Heart right ventricle (tissue), 16 donors: ENCODE measurements at regions not wholly inside any gene's neighbourhood (a gene's known extent, or its start where the extent isn't known, plus 50 kb on each side); places are given as distances from the start of the nearest gene placed in this dataset.

Experiments
- ATAC-seq, 8 donors: fragments of 200-7000 bp; cut with Tn5 transposase; one replicate each; pipeline ENCODE4 v1.9.1; 2020; ENCODE audit warnings: mild to moderate bottlenecking in 8 of 8, moderate library complexity in 8 of 8, moderate number of reproducible peaks in 1 of 8
- DNase-seq, 2 donors: peaks; one replicate each; pipeline ENCODE4 v3.0.0-alpha.2; 2020
- H3K27ac ChIP-seq, 10 donors: fragments of 200-600 bp; sonication (generic) in 2 of 10; one replicate each; pipeline versions ENCODE4 v1.5.0 to v1.8.0; 2020 to 2022; ENCODE audit warnings: mild to moderate bottlenecking in 3 of 10
- H3K27me3 ChIP-seq, 7 donors: fragments of 200-600 bp; one replicate each; pipeline ENCODE4 v1.8.0; 2021 to 2022; ENCODE audit warnings: mild to moderate bottlenecking in 2 of 7
- H3K36me3 ChIP-seq, 9 donors: fragments of 200-600 bp; sonication (generic) in 1 of 9; one replicate each; pipeline versions ENCODE4 v1.5.0 to v1.8.0; 2020 to 2022; ENCODE audit warnings: mild to moderate bottlenecking in 2 of 9
- H3K4me1 ChIP-seq, 9 donors: fragments of 200-600 bp; sonication (generic) in 1 of 9; one replicate each; pipeline versions ENCODE4 v1.5.0 to v1.8.0; 2020 to 2022; ENCODE audit warnings: mild to moderate bottlenecking in 4 of 9
- H3K4me3 ChIP-seq, 10 donors: fragments of 200-600 bp; sonication (generic) in 2 of 10; one replicate each; pipeline versions ENCODE4 v1.5.0 to v1.8.0; 2020 to 2022; ENCODE audit warnings: mild to moderate bottlenecking in 7 of 10, moderate library complexity in 2 of 10
- H3K9me3 ChIP-seq, 11 donors: fragments of 200-600 bp in 10 of 11; sonication (generic) in 2 of 11; one replicate each; pipeline versions ENCODE4 v1.5.0 to v1.8.0; 2013 to 2022; ENCODE audit warnings: mild to moderate bottlenecking in 2 of 11, control low read depth in 1 of 11, moderate library complexity in 1 of 11
- WGBS, 2 donors: extraction: QIAGEN DNeasy Blood & Tissue Kit; methylation state at CpG; one replicate each; pipeline ENCODE4 v1.1.7; 2013; ENCODE audit warnings: inconsistent platforms in 1 of 2; 5-methylcytosine and 5-hydroxymethylcytosine counted together
- intact Hi-C, 10 donors: fragments of 100-400 bp; cut with DNase I; formaldehyde crosslinking; loops; one replicate each; pipeline versions ENCODE4 v1.11.1 to v1.14.2; 2022
- TF ChIP-seq, protein P1 (sequence below), 9 donors: fragments of 200-600 bp; sonication (generic) in 2 of 9; IDR thresholded peaks; one replicate each; pipeline versions ENCODE4 v1.5.0 to v1.8.0; 2021 to 2022; ENCODE audit warnings: antibody characterized with exemption in 9 of 9, mild to moderate bottlenecking in 5 of 9, moderate library complexity in 1 of 9
- donor health status: Arrhythmogenic right ventricular cardiomyopathy.
- donor health status: ischemic (EF 13 %, LVEDD 7.1; RV severe dilation, severe dysfunction).
- donor health status: healthy with polysubstance abuse.
- donor health status: DM: no; HTN: yes; CAD: no.
- donor health status: DM: no; HTN: no; CAD: no.
- donor health status: ischemic (EF 25% LVEDD 6.9; RV normal size, moderate dysfunction).
- donor health status: ischemic (EF 25% LVEDD 5.7; RV mildly dilated, moderate dysfunction).
- donor health status: healthy.
- donor health status: DM: yes; HTN: yes; CAD: no.
- donor health status: Ischemic cardiomyopathy.
- donor health status: ischemic (EF 35%, LVEDD 5.7; RV mildly dilated, moderate dysfunction).
- donor health status: nonischemic (EF 11% LVEDD 7.7; RV severe dilation, severe dysfunction).
- donor health status: DM: yes; HTN: yes; CAD: no.
- donor health status: PGD.
- donor health status: ischemic (EF 29% LVEDD 5.4; RV normal size, mild dysfunction).
- donor health status: nonischemic (EF 23%, LVEDD 6.1; RV moderate dilation, normal function).

DNA sequence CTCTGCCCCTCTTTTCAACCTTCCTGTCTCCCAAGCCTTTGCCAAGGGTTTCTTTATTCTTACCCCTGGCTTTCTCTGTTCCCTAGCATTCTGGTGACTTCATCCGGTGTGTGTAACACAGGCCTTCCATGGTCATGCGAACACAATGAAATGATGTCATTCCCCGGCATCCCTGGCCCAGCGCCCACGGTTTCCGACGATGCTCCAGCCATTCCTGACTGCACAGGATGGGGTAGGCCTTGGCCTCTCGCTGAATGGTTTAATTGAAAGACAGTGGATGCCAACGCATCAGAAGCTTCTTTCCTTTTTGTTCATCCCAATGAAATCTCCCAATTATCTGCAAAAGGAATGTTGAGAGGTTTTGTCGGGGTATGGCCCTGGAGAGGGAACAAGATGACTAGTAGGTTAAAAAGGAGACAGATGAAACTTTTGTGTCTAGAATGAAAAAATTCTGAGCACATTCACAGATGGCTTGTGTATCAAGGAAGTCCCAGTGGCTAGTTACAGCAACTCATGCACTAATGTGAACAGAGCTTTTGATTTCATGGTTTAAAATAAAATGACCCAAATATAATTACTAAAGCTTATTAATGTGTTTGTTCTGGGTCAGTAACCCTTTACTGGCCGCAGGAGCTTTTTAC, 655.0 kb downstream of the QKI start:
- TF ChIP-seq, protein P1, sequence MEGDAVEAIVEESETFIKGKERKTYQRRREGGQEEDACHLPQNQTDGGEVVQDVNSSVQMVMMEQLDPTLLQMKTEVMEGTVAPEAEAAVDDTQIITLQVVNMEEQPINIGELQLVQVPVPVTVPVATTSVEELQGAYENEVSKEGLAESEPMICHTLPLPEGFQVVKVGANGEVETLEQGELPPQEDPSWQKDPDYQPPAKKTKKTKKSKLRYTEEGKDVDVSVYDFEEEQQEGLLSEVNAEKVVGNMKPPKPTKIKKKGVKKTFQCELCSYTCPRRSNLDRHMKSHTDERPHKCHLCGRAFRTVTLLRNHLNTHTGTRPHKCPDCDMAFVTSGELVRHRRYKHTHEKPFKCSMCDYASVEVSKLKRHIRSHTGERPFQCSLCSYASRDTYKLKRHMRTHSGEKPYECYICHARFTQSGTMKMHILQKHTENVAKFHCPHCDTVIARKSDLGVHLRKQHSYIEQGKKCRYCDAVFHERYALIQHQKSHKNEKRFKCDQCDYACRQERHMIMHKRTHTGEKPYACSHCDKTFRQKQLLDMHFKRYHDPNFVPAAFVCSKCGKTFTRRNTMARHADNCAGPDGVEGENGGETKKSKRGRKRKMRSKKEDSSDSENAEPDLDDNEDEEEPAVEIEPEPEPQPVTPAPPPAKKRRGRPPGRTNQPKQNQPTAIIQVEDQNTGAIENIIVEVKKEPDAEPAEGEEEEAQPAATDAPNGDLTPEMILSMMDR (IDR thresholded peaks at IDR 0.05): no peak
- intact Hi-C loops: no loop called here
- Histone ChIP-seq H3K36me3 (no peaks in the 10 kb centered on the region), H3K27me3 (no peaks in the 10 kb centered on the region), H3K4me3 (no peak overlapping the region), H3K4me1 (peaks cover 0 to 19% (median 8%) of the 10 kb centered on the region in 9 donors), H3K9me3 (peaks cover 0 to 9% (median 0%) of the 10 kb centered on the region in 11 donors), H3K27ac (peak overlapping the region in 9 of 10 donors; percentile 23 to 82 (median 74))
- ATAC-seq (peak; percentile 75 to 99 (median 94)), DNase-seq (peak; percentile 75 to 87)
- 42 to 60% methylated on average over 11 of the region's 11 CpGs for WGBS, 2 donors

DNA sequence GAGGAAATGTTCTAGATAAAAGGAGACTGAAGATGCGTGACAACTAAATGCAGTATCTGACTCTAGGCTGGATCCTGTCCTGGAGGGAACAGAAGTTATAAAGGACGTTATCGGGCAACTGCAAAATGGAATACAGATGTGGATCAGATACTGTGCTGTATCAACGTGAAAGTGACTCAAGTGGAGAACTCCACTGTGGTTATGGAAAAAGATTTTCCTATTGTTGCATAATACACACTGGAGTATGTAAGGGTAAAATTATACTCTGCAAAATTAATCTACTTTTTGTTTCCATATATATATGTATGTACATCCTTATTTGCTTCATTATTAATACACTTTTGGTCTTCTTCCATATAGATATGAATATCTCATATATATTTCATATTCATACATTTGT, 654.0 kb downstream of the QKI start:
- 85% methylated on average over 4 of the region's 4 CpGs for WGBS, 2 donors
- ATAC-seq: no peak
- no peak overlapping the region for H3K4me3 ChIP-seq
- TF ChIP-seq, protein P1 (IDR thresholded peaks at IDR 0.05): no peak
- H3K9me3 ChIP-seq: peaks cover 0 to 9% (median 0%) of the 10 kb centered on the region in 11 donors
- DNase-seq: no peak
- intact Hi-C loops: no loop called here
- H3K27ac ChIP-seq: peak overlapping the region in 6 of 10 donors; percentile 70 to 82 (median 80)
- H3K36me3 ChIP-seq: no peaks in the 10 kb centered on the region
- peaks cover 0 to 19% (median 8%) of the 10 kb centered on the region in 9 donors for H3K4me1 ChIP-seq
- H3K27me3 ChIP-seq: no peaks in the 10 kb centered on the region

DNA sequence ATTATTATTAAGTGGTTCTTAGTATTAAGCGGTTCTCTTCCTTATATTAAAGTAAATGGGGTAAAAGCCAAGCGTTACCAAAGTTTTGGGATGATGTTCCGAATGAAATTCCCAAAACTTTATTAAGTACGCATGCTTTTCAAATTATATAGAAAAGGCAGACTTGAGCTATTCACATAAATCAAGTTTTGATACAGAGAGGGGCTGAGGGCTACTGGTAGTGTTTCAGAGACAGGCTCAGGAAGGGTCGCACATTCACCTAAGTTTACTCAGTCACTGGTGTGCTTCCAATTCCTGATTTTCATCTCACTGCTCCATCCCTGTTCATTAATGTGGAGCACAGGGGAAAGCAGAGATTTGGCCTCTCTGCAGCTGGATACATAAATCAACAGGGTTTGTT, 652.2 kb downstream of the QKI start:
- WGBS, 2 donors: 84 to 88% methylated on average over 5 of the region's 5 CpGs
- Histone ChIP-seq H3K27ac (no peak overlapping the region), H3K36me3 (no peaks in the 10 kb centered on the region), H3K4me3 (no peak overlapping the region), H3K9me3 (no peaks in the 10 kb centered on the region), H3K27me3 (no peaks in the 10 kb centered on the region), H3K4me1 (peaks cover 0 to 19% (median 8%) of the 10 kb centered on the region in 9 donors)
- ATAC-seq (no peak), DNase-seq (no peak)
- TF ChIP-seq, protein P1 (IDR thresholded peaks at IDR 0.05): no peak
- intact Hi-C loops: no loop called here

DNA sequence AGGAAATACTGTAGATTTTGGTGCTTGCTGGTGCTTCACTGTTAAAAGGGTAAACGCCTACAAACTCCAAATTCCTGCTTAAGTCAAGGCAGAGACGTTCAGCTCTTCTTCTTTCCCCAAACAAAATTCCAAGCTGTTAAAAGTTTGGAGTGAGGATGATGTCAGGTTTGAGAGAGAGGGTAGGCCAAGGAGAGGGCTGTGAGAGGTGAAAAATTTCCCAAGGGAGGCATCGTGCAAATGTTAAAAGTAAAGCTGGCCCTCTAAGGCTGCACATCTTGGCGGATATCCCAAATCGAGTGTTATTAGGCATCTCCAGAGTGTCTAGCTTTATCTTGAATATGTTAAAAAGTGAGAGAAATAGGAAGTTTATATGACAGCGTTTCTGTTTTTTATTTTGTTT, 651.8 kb downstream of the QKI start:
- no peak overlapping the region for H3K27ac ChIP-seq
- no peaks in the 10 kb centered on the region for H3K27me3 ChIP-seq
- no peak for DNase-seq
- H3K4me1 ChIP-seq: peaks cover 0 to 19% (median 8%) of the 10 kb centered on the region in 9 donors
- 64 to 70% methylated on average over 6 of the region's 6 CpGs for WGBS, 2 donors
- TF ChIP-seq, protein P1 (IDR thresholded peaks at IDR 0.05): no peak
- intact Hi-C loops: no loop called here
- no peak overlapping the region for H3K4me3 ChIP-seq
- peak in 1 of 8 donors; percentile 30 for ATAC-seq
- H3K36me3 ChIP-seq: no peaks in the 10 kb centered on the region
- no peaks in the 10 kb centered on the region for H3K9me3 ChIP-seq
